ENCODE measurements at regions not wholly inside any gene's neighbourhood (a gene's known extent, or its start where the extent isn't known, plus 50 kb on each side); places are given as distances from the start of the nearest gene placed in this dataset.

DNA sequence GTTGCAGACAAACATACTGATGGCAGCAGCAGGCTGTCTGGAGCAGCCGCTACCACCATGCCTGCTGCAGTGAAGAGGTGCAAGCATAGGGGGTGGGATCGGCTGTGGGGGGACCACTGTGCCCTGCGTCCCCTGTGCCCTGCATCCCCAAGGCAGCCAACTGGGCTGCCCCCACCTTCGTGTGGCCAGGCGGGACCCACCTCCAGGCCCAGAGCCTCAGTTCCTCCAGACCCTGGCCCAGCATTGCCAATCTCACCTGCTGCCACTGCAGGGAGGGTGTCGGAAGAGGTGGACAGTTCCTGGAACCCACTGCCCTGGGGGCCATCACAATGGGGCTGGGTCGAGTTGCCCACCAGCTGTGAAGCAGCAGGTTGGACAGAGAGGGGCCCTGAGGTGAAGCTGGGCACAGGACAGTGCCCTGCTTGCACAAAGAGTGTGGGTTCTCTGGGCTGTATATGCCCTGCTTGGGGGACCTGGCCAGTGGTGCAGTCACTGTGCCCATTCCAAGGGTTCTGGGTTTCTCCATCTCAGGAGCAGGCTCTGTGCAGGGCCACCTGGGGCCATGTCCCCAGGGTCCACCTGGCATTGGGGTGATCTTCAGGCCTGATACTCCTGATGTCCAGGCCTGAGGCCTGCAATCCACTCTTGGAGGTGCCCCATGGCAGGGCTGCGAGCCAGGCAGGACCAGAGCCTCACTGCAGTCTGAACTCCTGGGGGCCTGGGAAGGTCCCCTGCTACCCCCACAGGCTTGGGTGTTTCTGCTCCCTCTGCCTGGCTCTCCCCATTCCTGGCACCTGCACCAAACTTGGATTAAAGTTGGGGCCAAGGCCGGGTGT, 261.4 kb upstream of the NRIP1 start:
- no peak for DNase-seq

- no peak for DNase-seq
These were observed 263.0 kb upstream of the NRIP1 start for GRCh38 chr21:15327637-15328265.

GRCh38 chr21:15329191-15329590, 264.4 kb upstream of the NRIP1 start:
- no peak for DNase-seq

DNA sequence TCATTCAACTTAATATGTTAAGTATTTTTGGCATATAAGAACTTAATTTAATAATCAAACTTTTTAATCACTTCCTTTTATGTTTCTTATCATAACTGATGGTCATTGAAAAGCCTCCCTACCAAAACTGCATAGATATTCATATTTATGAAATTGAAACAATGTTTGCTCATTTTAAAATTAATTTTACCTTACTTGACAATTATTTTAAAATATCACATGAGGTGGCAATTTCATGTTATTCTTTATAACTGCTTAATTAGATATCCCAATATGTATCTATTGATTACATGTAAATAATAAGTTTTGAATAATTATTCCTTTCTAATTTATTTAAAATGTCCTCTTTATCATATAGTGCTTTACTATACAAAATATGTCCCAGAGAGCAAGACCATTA, 266.1 kb upstream of the NRIP1 start:
- no peak for DNase-seq

GRCh38 chr21:15332572-15332971, 267.8 kb upstream of the NRIP1 start:
- DNase-seq: peak; percentile 1

DNA sequence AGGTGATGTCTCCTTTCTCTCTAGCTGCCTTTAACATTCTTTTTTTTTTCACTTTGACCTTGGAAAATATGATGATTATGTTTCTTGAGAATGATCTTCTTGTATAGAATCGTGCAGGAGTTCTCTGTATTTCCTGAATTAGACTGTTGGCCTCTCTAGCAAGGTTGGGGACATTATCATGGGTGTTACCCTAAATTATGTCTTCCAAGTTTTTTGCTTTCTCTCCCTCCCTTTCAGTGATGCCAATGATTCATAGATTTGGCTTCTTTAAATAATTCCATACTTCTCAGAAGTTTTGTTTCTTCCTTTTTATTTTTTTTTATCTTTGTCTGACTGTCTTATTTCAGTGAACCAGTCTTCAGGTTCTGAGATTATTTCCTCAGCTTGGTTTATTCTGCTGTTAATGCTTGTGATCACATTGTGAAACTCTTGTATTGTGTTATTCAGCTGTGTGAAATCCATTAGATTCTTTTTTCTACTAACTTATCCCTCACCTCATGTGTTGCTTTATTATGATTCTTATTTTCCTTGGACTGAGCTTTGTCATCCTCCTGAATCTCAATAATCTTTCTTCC, 268.4 kb upstream of the NRIP1 start:
- no peak for DNase-seq

DNA sequence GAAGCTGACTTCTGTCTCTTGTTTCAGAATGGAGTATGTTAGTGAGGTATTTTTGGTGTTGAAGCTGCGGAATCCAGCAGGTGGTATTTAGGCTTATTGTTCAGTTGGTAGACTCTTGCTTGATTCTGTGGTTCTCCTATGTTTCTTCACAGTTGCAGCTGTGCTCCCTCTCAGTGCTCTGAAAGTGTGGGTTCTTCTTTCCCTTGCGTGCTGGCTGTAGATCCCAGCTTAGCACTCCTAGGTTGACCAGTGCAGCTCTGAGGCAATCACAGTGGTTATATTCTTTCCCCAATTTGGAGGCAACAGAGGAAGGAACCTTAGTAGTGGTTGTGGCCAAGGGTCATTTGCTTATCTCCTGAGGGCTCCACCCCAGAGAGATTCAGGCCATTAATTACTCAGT, 269.2 kb upstream of the NRIP1 start:
- no peak for DNase-seq

DNA sequence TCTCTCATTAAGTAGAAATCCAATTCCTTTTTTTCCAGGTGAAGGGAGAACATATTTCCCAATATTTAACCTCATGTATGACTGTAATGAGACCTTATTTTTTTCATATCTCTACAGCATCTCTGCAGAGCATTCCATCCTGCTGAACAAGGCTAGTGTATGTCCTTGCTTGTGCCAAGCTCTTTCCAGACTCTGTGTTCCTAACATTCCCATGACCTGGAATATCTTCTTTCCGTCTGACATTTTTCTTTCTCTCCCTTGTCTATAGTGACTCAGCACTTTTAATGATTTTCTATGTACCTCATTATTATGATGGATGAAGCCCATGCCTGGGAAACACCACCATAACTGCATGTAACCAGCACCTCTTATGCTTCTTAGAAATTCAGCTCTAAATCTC, 278.3 kb upstream of the NRIP1 start:
- DNase-seq: no peak

- DNase-seq: no peak
These were observed 287.2 kb upstream of the NRIP1 start for GRCh38 chr21:15352009-15352408.

- no peak for DNase-seq
These were observed 288.7 kb upstream of the NRIP1 start for GRCh38 chr21:15353546-15353945.

GRCh38 chr21:15354516-15354915, 289.7 kb upstream of the NRIP1 start:
- no peak for DNase-seq

- no peak for DNase-seq
These were observed 290.3 kb upstream of the NRIP1 start for GRCh38 chr21:15355066-15355465.

DNA sequence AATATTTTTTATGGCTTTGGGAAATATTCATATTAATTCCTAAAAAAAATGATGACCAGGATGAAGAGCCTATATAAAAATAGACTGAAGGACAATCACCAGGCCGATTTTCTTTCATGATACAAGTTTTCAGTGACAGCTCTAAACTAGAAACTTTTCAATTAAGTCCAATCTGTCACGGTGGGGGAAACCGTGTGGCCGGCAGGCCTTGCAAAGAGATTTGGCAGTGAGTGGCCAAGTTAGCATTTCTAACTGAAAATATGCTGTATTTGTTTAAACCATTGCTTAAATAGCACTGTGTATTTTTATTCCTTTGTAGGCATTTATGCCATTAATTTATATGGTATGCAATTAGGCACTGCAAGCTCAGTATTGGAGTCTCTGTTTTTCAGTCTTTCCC, 294.5 kb upstream of the NRIP1 start:
- no peak for DNase-seq

- no peak for DNase-seq
These were observed 297.7 kb upstream of the NRIP1 start for GRCh38 chr21:15362458-15362857.

DNA sequence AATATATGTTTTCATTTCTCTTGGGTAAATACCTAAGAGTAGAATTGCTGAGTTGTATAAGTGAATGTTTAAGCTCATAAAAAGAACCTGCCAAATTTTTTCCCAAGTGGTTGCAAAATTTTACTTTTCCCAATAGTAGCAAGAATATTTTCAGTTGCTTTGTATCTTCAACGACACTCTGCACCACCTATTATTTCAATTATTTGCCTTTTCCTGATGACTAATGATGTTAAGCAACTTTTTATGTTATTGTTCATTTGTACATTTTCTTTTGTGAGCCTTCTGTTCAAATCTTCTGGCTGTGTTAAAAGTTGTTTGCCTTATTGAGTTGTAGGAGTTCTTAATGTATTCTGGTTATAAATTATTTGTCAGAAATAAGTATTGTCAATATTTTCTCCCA, 299.1 kb upstream of the NRIP1 start:
- no peak for DNase-seq

DNA sequence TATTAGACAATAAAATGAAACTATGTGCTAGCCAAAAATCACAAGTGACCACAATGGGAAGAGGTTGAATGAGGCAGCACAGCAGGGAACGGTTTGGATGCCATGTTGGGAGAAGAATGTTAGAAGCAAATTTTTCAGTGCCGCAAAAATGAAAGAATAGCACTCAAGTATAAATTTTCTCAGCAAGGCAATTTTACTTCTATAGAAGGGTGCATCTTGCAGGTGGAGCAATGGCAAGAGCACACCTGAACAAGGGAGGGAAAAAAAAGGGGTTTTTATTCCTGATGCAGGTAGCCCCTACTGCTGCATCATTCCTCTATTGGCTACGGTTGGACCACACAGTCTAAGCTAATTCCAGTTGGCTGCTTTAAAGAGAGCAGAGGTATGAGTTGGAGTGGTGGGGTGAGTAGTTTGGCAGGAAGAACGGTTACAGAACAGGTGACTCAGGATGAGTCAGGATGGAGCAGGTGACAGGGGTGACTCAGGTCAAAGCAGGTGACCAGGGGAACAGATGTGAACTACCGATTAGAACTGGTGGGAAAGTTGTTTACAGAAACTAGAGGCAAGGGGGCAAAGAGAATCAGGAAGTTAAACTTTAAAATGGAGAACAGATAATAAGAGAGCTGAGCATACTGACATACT, 301.1 kb upstream of the NRIP1 start:
- no peak for DNase-seq

DNA sequence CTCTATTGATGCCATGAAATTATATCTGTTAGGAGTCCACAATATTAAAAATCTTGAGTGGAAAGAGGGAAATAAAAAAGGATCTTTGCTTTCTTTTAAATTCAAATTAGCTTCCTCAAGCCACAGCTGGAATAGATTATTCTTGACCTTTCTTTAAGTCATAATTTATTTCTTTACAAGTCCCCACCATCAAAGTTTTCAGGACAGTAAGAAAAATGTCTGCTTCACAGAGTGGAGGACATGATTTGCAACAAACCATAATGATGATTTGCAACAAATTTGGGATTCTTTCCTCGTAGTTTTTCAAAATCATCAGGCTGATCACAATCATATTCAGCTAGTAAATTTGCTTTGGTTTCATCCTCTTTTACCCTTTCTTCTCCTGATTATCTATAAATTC, 301.8 kb upstream of the NRIP1 start:
- no peak for DNase-seq

DNA sequence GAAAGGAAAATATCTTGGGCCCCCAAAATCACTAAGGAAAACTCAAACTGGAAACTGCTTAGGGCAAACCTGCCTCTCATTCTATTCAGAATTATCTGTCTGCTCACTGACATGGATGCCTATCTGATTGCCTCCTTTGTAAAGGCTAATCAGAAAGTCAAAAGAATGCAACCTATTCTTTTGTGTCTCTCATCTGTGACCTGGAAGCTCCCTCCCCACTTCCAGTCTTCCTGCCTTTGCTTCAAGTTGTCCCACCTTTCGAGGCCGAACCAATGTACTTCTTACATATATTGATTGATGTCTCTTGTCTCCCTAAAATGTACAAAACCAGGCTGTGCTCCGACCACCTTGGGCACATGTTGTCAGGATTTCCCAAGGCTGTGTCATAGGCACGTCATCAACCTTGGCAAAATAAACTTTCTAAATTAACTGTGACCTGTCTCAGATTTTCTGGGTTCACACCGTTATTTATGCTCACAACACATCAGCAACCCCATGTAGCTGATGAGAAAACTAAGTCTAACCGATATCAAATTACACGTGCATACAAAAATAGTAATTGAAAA, 302.3 kb upstream of the NRIP1 start:
- no peak for DNase-seq

DNA sequence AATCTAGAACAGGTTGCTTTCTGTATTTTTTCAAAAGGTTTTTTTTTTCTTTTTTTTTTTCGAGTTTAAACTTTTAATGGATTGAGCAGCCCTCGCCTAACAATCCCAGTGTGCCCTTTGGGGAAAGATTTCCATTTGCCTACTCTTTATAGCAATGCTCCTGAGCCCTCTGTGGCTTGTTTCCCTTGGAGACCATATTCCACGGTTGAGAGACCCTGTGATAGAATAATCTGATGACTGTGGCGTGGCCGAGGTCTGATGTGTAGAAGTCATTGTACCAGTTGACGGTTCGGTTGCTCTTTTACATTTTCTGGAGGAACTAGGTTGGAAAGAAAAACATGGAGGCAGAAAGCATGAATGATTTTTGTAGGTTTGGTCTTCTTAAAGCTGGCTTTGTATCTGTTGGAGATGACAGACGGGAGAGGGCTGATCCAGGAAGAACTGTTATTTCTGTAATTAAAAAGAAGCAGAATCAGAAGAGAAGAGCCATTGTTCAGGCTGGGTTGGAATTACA, 305.7 kb upstream of the NRIP1 start:
- DNase-seq: no peak

GRCh38 chr21:15373941-15374340, 309.1 kb upstream of the NRIP1 start:
- DNase-seq: no peak

GRCh38 chr21:15379776-15380175, 315.0 kb upstream of the NRIP1 start:
- no peak for DNase-seq

GRCh38 chr21:15383588-15383987, 318.8 kb upstream of the NRIP1 start:
- no peak for DNase-seq

DNA sequence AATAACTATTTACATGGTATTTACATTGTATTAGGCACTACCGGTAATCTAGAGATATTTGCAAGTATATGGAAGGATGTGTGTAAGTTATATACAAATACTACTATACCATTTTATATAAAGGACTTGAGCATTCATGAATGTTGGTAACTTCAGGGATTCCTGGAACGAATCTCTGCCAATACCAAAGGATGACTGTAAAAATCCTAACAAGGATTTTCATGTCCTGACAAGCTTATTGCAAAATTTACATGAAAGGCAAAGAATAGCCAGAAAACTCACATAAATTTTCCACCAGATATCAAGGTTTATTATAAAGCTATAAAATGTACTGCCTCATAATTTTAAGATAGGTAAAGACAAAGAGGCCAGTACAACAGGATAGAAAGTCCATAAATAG, 325.2 kb upstream of the NRIP1 start:
- DNase-seq: no peak

Data from activated CD4-positive, alpha-beta T cell treated with anti-CD3 and anti-CD28 coated beads, Interleukin-2, amount 50 U/mL, for 16 hours (primary cell).